ENCODE measurements at regions not wholly inside any gene's neighbourhood (a gene's known extent, or its start where the extent isn't known, plus 50 kb on each side); places are given as distances from the start of the nearest gene placed in this dataset.

DNA sequence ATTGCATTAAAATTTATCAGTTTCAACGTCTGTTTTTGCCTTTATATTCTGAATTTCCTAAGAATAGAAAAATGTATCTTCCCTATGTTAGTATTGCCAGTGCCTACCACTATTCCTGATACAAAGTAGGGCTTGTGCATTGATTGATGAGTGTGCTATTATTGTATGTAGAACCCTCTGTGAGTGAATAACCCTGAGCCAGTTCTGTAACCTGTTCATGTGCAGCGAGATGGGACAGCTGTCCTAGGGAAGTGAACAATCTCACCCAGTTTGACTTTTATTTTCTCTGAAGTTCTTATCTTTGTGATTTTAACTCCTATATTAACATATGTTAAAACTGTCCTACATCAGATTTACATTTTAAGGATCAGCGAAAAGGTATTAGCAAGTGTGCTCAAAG is 178.4 kb upstream of the ADO start:
- TF ChIP-seq, protein P1, sequence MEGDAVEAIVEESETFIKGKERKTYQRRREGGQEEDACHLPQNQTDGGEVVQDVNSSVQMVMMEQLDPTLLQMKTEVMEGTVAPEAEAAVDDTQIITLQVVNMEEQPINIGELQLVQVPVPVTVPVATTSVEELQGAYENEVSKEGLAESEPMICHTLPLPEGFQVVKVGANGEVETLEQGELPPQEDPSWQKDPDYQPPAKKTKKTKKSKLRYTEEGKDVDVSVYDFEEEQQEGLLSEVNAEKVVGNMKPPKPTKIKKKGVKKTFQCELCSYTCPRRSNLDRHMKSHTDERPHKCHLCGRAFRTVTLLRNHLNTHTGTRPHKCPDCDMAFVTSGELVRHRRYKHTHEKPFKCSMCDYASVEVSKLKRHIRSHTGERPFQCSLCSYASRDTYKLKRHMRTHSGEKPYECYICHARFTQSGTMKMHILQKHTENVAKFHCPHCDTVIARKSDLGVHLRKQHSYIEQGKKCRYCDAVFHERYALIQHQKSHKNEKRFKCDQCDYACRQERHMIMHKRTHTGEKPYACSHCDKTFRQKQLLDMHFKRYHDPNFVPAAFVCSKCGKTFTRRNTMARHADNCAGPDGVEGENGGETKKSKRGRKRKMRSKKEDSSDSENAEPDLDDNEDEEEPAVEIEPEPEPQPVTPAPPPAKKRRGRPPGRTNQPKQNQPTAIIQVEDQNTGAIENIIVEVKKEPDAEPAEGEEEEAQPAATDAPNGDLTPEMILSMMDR (IDR thresholded peaks at IDR 0.05), result no peak
- TF ChIP-seq POLR2A (IDR thresholded peaks at IDR 0.05), result no peak

Measured in body of pancreas (tissue), 4 donors.